ENCODE measurements at regions not wholly inside any gene's neighbourhood (a gene's known extent, or its start where the extent isn't known, plus 50 kb on each side); places are given as distances from the start of the nearest gene placed in this dataset.

DNA sequence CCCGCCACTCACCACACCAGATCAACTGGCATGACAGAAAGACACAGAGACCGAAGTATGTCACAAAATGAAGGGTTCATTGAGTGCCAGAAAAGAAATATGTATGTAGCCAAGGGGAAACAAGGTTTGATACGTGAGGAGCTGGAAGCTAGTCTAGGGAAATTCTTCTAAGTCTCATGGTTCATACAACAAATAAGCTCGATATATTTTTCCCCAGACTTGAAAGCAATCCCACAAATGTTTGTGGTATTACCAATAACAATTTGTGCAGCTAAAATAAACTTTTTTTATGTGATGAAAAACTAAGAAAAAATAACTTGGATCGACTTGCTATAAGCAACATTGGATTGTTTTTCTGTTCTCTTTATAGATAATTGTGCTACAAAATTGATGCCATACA is 777.0 kb downstream of the TSN start:
- TF ChIP-seq EZH2phosphoT487 (IDR thresholded peaks at IDR 0.05; ENCODE audit: borderline replicate concordance, low read length), result no peak
- TF ChIP-seq, protein P1, sequence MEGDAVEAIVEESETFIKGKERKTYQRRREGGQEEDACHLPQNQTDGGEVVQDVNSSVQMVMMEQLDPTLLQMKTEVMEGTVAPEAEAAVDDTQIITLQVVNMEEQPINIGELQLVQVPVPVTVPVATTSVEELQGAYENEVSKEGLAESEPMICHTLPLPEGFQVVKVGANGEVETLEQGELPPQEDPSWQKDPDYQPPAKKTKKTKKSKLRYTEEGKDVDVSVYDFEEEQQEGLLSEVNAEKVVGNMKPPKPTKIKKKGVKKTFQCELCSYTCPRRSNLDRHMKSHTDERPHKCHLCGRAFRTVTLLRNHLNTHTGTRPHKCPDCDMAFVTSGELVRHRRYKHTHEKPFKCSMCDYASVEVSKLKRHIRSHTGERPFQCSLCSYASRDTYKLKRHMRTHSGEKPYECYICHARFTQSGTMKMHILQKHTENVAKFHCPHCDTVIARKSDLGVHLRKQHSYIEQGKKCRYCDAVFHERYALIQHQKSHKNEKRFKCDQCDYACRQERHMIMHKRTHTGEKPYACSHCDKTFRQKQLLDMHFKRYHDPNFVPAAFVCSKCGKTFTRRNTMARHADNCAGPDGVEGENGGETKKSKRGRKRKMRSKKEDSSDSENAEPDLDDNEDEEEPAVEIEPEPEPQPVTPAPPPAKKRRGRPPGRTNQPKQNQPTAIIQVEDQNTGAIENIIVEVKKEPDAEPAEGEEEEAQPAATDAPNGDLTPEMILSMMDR (IDR thresholded peaks at IDR 0.05; ENCODE audit: low read depth, low read length, poor library complexity, severe bottlenecking), result no peak
